Tibial nerve (tissue), 4 donors: ENCODE measurements at regions not wholly inside any gene's neighbourhood (a gene's known extent, or its start where the extent isn't known, plus 50 kb on each side); places are given as distances from the start of the nearest gene placed in this dataset.

Source experiments
- EP300 ChIP-seq, 2 donors: sonication (generic); formaldehyde crosslinking; IDR thresholded peaks; one replicate each; pipeline ENCODE4 v1.6.1; 2017; ENCODE audit warnings: antibody characterized with exemption in 2 of 2, mild to moderate bottlenecking in 1 of 2
- POLR2A ChIP-seq, 2 donors: fragments of 450-650 bp; IDR thresholded peaks; one replicate each; pipeline ENCODE4 v1.6.1; 2017; ENCODE audit warnings: antibody characterized with exemption in 2 of 2, mild to moderate bottlenecking in 2 of 2, moderate library complexity in 2 of 2
- TF ChIP-seq, protein P1 (sequence below), 5 experiments: fragments of 200-600 bp in 3 of 5; fragments of 450-650 bp in 2 of 5; sonication (generic) in 3 of 5; IDR thresholded peaks; one replicate each; pipeline ENCODE4 v1.5.1; 2016 to 2019; ENCODE audit warnings: antibody characterized with exemption in 5 of 5, mild to moderate bottlenecking in 3 of 5, moderate library complexity in 2 of 5

DNA sequence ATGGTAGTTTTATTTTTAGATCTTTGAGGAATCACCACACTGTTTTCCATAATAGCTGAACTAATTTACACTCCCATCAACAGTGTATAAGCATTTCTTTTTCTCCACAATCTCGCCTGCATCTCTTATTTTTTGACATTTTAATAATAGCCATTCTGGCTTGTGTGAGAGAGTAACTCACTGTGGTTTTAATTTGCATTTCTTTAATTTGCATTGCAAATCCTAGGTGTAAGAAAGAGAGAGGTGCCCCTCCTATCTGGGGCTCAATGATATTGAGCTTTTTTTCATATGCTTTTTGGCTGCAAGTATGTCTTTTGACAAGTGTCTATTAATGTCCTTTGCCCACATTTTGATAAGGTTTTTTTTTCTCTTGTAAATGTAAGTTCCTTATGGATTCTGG, 106.3 kb upstream of the SLC27A6 start:
- TF ChIP-seq, protein P1, sequence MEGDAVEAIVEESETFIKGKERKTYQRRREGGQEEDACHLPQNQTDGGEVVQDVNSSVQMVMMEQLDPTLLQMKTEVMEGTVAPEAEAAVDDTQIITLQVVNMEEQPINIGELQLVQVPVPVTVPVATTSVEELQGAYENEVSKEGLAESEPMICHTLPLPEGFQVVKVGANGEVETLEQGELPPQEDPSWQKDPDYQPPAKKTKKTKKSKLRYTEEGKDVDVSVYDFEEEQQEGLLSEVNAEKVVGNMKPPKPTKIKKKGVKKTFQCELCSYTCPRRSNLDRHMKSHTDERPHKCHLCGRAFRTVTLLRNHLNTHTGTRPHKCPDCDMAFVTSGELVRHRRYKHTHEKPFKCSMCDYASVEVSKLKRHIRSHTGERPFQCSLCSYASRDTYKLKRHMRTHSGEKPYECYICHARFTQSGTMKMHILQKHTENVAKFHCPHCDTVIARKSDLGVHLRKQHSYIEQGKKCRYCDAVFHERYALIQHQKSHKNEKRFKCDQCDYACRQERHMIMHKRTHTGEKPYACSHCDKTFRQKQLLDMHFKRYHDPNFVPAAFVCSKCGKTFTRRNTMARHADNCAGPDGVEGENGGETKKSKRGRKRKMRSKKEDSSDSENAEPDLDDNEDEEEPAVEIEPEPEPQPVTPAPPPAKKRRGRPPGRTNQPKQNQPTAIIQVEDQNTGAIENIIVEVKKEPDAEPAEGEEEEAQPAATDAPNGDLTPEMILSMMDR (IDR thresholded peaks at IDR 0.05): no peak
- TF ChIP-seq POLR2A (IDR thresholded peaks at IDR 0.05) (no peak), EP300 (IDR thresholded peaks at IDR 0.05) (no peak)
